ENCODE measurements at regions not wholly inside any gene's neighbourhood (a gene's known extent, or its start where the extent isn't known, plus 50 kb on each side); places are given as distances from the start of the nearest gene placed in this dataset.

GRCh38 chr9:21558615-21559401 is 76.7 kb upstream of the IFNE start:
- no peak for TF ChIP-seq CTCF (IDR thresholded peaks at IDR 0.05)
- TF ChIP-seq POLR2A (IDR thresholded peaks at IDR 0.05), result no peak

All from uterus (tissue), 2 donors.